Esophagus squamous epithelium (tissue), 4 donors: ENCODE measurements at regions not wholly inside any gene's neighbourhood (a gene's known extent, or its start where the extent isn't known, plus 50 kb on each side); places are given as distances from the start of the nearest gene placed in this dataset.

ENCODE experiments used
- POLR2A ChIP-seq, 4 donors: fragments of 450-650 bp; IDR thresholded peaks; one replicate each; pipeline ENCODE4 v1.6.1; 2017; ENCODE audit warnings: antibody characterized with exemption in 4 of 4, mild to moderate bottlenecking in 4 of 4, moderate library complexity in 3 of 4
- TF ChIP-seq, protein P1 (sequence below), 6 experiments: fragments of 450-650 bp in 4 of 6; fragments of 200-600 bp in 2 of 6; sonication (generic) in 2 of 6; IDR thresholded peaks; one replicate each; pipeline ENCODE4 v1.5.1; 2016 to 2019; ENCODE audit warnings: antibody characterized with exemption in 6 of 6, mild to moderate bottlenecking in 4 of 6, moderate library complexity in 4 of 6

GRCh38 chr5:74094782-74095108, 468.7 kb downstream of the ARHGEF28 start:
- TF ChIP-seq, protein P1, sequence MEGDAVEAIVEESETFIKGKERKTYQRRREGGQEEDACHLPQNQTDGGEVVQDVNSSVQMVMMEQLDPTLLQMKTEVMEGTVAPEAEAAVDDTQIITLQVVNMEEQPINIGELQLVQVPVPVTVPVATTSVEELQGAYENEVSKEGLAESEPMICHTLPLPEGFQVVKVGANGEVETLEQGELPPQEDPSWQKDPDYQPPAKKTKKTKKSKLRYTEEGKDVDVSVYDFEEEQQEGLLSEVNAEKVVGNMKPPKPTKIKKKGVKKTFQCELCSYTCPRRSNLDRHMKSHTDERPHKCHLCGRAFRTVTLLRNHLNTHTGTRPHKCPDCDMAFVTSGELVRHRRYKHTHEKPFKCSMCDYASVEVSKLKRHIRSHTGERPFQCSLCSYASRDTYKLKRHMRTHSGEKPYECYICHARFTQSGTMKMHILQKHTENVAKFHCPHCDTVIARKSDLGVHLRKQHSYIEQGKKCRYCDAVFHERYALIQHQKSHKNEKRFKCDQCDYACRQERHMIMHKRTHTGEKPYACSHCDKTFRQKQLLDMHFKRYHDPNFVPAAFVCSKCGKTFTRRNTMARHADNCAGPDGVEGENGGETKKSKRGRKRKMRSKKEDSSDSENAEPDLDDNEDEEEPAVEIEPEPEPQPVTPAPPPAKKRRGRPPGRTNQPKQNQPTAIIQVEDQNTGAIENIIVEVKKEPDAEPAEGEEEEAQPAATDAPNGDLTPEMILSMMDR (IDR thresholded peaks at IDR 0.05), result no peak
- TF ChIP-seq POLR2A (IDR thresholded peaks at IDR 0.05), result no peak
